Activated T-helper 1 cell treated with Interleukin-2 at 50 U/mL for 16 hours (primary cell): ENCODE measurements at regions not wholly inside any gene's neighbourhood (a gene's known extent, or its start where the extent isn't known, plus 50 kb on each side); places are given as distances from the start of the nearest gene placed in this dataset.

ENCODE experiments used
- DNase-seq: peaks from one replicate; pipeline ENCODE4 v3.0.0-alpha.2; 2020; ENCODE audit warnings: low read depth

- no peak for DNase-seq
These were observed 61.6 kb upstream of the HS6ST1 start for GRCh38 chr2:128380061-128380889.

- no peak for DNase-seq
These were observed 62.6 kb upstream of the HS6ST1 start for GRCh38 chr2:128380961-128381938.

- no peak for DNase-seq
These were observed 65.8 kb upstream of the HS6ST1 start for GRCh38 chr2:128384446-128384845.

GRCh38 chr2:128384956-128385355 is 66.3 kb upstream of the HS6ST1 start:
- DNase-seq: no peak

GRCh38 chr2:128385365-128385764 is 66.7 kb upstream of the HS6ST1 start:
- DNase-seq: no peak

GRCh38 chr2:128386066-128386465 is 67.4 kb upstream of the HS6ST1 start:
- no peak for DNase-seq

GRCh38 chr2:128388499-128388941 is 69.9 kb upstream of the HS6ST1 start:
- DNase-seq: no peak

GRCh38 chr2:128389388-128390086 is 70.9 kb upstream of the HS6ST1 start:
- no peak for DNase-seq

- no peak for DNase-seq
These were observed 71.8 kb upstream of the HS6ST1 start for GRCh38 chr2:128390256-128390990.

GRCh38 chr2:128390991-128391630 is 72.4 kb upstream of the HS6ST1 start:
- DNase-seq: no peak

GRCh38 chr2:128391679-128392078 is 73.0 kb upstream of the HS6ST1 start:
- DNase-seq: no peak

GRCh38 chr2:128392207-128392606 is 73.5 kb upstream of the HS6ST1 start:
- DNase-seq: no peak

GRCh38 chr2:128394007-128394730 is 75.5 kb upstream of the HS6ST1 start:
- no peak for DNase-seq

GRCh38 chr2:128395196-128395595 is 76.5 kb upstream of the HS6ST1 start:
- no peak for DNase-seq

GRCh38 chr2:128395640-128396499 is 77.2 kb upstream of the HS6ST1 start:
- no peak for DNase-seq

- no peak for DNase-seq
These were observed 77.8 kb upstream of the HS6ST1 start for GRCh38 chr2:128396500-128396891.

- DNase-seq: no peak
These were observed 78.3 kb upstream of the HS6ST1 start for GRCh38 chr2:128396946-128397345.

- DNase-seq: no peak
These were observed 80.6 kb upstream of the HS6ST1 start for GRCh38 chr2:128399256-128399655.

- no peak for DNase-seq
These were observed 81.1 kb upstream of the HS6ST1 start for GRCh38 chr2:128399690-128400291.
